ENCODE measurements at regions not wholly inside any gene's neighbourhood (a gene's known extent, or its start where the extent isn't known, plus 50 kb on each side); places are given as distances from the start of the nearest gene placed in this dataset.
"Not testable (repeated sequence)": the region's sequence is repeated elsewhere in the genome, so short reads cannot be mapped to it uniquely, and the experiment has no call there.

GRCh38 chr3:164080208-164080607 is 998.1 kb downstream of the SI start:
- DNase-seq, result no peak

GRCh38 chr3:164064298-164064697 is 1014.0 kb downstream of the SI start:
- DNase-seq, result no peak

DNA sequence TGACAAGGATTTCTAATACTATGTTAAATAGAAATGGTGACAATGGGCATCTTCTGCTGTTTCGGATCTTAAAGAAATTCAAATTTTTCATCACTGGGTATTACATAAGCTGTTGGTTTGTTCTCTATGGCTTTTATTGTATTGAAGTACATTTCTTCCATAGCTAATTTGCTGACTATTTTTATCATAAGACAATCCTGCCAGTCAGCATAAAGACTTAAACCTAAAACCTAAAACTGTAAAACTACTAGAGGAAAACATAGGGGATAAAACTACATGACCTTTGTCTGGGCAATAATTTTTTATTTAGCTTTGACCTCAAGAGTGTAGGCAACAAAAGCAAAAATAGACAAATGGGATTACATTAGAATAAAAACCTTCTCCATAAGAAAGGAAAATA is 1017.4 kb downstream of the SI start:
- DNase-seq, result no peak

- DNase-seq, result no peak
Measured at GRCh38 chr3:164049847-164050246, 1028.4 kb downstream of the SI start.

GRCh38 chr3:164048451-164048850 is 1029.8 kb downstream of the SI start:
- no peak for DNase-seq

- no peak for DNase-seq
Measured at GRCh38 chr3:164040991-164041390, 1037.3 kb downstream of the SI start.

- no peak for DNase-seq
Measured at GRCh38 chr3:164030194-164030593, 1048.1 kb downstream of the SI start.

GRCh38 chr3:164024786-164025185 is 1053.5 kb downstream of the SI start:
- no peak for DNase-seq

- DNase-seq, result no peak
Measured at GRCh38 chr3:164023480-164023879, 1054.8 kb downstream of the SI start.

- DNase-seq, result no peak
Measured at GRCh38 chr3:164018500-164018899, 1059.8 kb downstream of the SI start.

DNA sequence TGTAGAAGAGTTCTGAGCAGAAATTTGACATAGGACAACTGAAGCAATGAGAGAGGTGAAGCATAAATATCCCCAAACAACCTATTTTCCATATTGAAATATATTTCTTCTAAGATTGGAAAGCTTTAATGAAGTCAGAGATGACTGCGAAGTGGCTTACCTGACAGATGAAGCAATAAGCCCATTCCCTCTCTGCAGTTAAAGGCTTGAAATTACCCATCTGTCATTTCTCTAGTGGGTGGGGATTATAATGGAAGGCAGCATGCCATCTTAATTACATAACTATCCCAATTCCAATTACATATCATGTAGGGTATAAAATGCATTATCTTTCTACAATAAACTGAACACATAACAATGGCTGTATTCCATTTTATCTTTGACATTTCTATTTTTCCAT is 1070.5 kb downstream of the SI start:
- no peak for DNase-seq

DNA sequence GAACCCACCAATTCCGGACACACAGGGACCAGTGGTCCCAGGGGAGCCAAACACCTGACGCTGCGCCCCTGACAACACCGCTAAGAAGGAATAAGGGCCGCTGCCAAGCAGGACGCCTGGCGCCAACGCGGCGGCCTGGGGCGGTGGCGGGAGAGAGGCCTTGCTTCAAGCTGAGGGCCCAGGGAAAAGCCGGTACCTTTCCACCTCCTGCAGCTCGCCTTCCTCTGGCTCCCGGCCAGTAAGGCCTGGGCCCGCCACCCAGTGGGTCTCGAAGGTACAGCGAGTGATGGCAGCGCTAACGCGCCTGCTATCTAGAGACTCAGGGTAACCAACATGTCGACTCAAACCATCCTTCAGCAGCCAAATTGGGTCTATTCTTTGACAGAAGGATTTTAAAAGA is 1074.1 kb downstream of the SI start:
- no peak for DNase-seq

GRCh38 chr3:164003016-164003415 is 1075.3 kb downstream of the SI start:
- DNase-seq, result not testable (repeated sequence)

DNA sequence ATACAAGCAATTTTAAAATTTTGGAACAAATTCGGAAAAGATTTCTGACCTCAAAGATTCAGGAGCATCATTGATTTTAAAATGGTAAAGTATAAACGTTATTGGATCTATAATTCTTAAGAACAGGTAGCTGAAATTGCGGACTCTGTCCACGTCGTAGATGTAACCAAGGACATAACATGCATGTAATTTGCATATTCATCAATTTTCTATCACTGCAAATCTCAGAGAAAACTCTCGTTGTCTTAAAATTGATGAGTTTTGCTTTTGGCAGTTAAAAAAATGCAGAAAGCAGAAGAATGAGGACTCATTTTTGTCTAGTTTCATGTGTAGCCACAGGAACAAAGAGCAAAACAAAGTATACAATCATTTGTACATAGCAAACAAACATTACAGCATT is 1094.4 kb downstream of the SI start:
- no peak for DNase-seq

GRCh38 chr3:163971861-163972260 is 1106.4 kb downstream of the SI start:
- DNase-seq, result no peak

GRCh38 chr3:163957072-163957471 is 1121.2 kb downstream of the SI start:
- no peak for DNase-seq

DNA sequence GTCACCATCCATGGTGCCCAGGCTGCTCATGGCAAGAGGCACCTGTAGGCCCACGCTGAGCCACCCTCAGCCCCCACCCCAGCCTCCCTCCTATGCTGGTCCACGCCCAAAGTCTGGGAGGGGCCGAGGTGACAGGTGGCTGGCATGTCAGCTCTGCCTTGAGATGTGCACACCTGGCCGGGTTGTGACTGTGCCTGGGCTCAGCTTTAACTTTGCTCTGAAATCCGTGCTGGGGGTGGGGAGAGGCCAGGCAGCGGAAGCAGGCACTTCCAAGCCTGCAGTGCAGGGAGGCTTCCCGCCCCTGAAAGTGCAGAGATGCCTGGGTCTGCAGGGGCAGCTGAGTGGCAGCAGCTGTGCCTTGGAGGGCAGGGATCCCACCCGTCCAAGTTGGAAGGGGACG is 1124.8 kb downstream of the SI start:
- DNase-seq, result no peak

DNA sequence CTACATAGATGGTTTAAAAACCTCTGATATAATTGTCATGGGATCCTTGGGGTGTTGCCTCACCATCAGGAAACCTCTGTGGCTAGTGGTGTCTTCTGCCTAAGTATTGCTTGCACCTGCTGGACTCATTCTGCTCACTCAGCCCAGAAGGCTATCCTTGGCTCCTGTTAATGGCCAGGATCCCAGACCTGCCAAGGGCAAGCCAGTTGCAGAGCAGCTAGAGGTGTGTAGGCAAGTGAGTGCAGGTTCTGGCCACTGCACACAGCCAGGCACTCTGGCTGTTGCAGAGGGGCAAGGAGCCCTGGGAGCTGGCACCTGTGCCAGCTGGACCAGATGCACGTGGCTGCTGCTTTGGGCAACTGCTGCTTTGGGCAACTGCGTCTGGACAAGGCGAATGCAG is 1125.8 kb downstream of the SI start:
- no peak for DNase-seq

GRCh38 chr3:163951397-163951987 is 1126.8 kb downstream of the SI start:
- DNase-seq, result peak; percentile 21

DNA sequence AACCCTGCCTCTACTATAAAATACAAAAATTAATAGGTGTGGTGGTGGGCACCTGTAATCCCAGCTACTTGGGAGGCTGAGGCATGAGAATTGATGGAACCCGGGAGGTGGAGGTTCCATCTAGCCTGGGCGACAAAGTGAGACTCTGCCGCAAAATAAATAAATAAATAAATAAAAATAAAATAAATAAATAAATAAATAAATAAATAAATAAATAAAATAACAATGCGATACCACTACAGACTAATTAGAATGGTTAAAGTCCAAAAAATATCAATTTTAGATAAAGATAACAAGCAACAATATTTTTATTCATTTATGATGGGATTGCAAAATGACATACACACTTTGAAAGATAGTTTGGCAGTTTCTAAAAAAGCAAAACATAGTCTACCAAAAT is 1131.5 kb downstream of the SI start:
- DNase-seq, result no peak

GRCh38 chr3:163943664-163944063 is 1134.6 kb downstream of the SI start:
- no peak for DNase-seq

DNA sequence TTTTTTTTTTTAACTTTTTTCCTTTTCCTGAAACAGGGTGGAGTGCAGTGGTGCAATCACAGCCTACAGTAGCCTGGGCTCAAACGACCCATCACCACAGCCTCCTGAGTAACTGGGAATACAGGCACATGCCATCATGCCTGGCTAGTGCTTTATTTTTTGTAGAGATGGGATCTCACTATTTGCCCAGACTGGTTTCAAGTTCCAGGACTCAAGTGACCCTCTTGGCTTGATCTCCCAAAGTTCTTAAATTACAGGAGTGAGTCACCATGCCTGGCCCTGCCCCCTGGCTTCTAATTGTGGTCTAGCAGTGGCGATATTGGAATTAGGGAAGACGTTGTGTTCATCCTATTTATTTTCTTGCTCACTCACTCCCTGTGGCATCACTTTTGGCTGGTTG is 1138.4 kb downstream of the SI start:
- no peak for DNase-seq

- DNase-seq, result no peak
Measured at GRCh38 chr3:163936543-163936942, 1141.8 kb downstream of the SI start.

GRCh38 chr3:163935411-163935810 is 1142.9 kb downstream of the SI start:
- DNase-seq, result no peak

- no peak for DNase-seq
Measured at GRCh38 chr3:163929069-163929652, 1149.1 kb downstream of the SI start.
